ENCODE measurements at regions not wholly inside any gene's neighbourhood (a gene's known extent, or its start where the extent isn't known, plus 50 kb on each side); places are given as distances from the start of the nearest gene placed in this dataset.
"Not testable (repeated sequence)": the region's sequence is repeated elsewhere in the genome, so short reads cannot be mapped to it uniquely, and the experiment has no call there.

DNA sequence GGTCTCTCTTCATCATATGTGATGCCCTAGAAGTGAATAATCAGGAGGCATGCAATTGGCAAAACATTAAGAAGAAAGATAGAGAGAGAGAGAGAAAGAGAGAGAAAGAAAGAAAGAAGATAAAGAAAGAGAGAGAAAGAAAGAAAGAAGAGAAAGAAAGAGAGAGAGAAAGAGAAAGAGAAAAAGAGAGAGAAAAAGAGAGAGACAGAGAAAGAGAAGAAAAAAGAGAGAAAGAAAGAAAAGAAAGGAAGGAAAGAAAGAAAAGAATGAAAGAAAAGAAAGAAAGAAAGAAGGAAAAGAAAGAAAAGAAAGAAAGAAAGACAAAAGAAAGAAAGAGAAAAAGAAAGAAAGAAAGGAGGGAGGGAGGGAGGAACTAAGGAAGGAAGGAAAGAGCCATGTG, 318.9 kb downstream of the ICE1 start:
- no peak for DNase-seq (ENCODE audit: low read depth)

GRCh38 chr5:5739490-5739945, 317.0 kb downstream of the ICE1 start:
- no peak for DNase-seq (ENCODE audit: low read depth)

DNA sequence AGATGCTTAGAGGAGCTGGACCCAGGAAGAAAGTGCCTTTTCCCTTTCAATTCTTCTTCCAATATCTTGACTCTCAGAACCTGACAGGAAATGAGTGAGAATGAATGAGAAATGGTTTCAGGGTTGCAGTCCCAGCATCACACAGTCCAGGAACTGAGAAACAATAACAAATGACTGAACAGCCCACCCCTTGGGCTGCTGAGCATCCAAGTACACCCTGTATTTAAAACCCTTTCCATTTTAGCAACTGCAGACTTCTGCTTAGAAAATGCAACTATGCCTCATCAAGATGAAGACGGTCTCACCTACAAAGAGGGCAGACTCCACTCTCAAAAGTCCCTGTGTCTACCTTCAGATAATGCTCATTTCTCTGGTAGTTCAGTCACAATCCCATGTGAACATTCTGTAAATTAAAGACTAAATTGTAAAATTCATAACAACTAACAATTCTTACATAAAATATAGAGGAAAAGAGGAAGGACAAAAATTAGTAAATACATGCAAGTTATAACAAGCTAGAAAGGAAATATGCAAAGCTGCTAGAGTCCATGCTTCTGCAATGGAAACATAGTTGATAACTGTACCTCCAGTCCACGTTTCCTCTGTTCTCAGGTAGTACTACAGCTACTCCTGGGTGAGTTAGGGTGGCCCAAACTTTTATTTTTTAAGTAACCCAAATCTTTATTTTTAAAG, 316.5 kb downstream of the ICE1 start:
- no peak for DNase-seq (ENCODE audit: low read depth)

DNA sequence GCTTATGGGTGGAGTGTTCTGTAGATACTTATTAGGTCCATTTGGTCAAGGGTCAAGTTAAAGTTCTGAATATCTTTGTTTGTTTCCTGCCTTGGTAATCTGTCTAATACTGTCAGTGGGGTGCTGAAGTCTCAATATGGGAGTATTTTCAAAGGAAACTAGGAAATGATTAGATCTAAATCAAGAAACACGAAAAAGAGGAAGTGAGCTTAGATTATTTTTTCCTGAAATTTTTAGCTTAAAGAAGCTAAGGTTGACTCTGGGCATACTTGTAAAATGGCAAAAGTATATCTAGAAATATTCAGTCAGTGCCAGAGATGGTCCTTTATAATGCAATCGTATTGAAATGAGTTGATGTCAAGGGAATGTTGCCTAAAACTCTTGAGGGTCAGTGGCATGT, 313.5 kb downstream of the ICE1 start:
- no peak for DNase-seq (ENCODE audit: low read depth)

- DNase-seq (ENCODE audit: low read depth), result not testable (repeated sequence)
These were observed 310.6 kb downstream of the ICE1 start for GRCh38 chr5:5733058-5733457.

DNA sequence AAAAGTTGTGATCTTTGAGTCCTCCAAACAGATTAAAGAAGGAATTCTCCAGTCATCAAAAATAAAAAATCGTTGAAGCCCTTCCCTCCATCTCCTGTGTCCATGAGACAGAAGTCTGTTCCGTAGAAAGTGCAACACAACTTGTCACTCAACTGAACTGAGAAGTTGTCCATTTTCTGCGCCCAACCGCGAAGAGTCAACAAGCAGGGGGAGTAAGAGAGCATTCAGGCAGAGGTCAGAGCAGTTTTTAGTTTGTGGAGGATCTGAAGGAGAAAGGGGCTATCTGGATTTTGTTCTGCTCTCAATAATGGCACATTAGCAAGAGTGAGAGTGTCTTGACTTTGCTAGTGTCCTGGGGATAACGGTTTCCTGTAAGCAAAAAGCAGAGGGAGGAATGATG, 303.9 kb downstream of the ICE1 start:
- DNase-seq (ENCODE audit: low read depth), result no peak

DNA sequence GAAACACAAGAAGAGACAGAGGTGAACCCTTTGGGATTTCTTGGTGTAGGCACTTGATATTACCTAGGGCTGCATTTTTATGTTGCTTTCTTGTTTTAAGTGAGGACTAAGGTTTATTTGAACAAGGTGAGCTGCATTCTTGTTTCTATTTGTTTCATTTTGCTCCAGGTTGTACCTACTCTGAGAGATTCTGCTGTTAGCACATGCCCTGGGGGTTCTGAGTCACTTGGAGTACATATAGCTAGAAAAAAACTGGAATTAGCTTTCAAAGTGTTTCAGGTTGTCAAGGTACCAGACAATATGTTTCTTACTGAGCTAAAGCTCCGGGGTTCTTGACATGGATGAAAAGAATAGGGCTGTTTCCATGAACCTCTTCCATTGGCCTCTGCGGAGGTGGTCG, 299.4 kb downstream of the ICE1 start:
- no peak for DNase-seq (ENCODE audit: low read depth)

DNA sequence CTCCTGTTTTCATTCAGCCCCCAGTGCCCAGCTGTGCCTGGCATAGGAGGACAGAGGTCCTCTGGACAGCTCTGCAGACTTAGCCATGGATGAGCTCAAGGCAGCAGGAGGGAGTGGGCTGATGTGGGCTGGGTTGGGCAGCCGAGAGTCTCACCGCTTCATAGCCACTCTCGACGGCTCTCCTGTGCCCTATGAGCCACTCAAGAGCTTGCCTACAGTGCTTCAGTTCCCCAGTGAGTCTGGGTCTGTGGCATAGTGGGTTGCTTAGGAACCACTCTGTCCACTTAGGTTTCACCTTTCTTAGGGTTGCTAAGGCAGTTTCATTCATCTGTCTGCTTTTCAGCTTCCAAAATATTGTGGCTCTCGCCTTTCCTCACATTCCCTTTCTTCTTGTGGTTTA, 296.8 kb downstream of the ICE1 start:
- DNase-seq (ENCODE audit: low read depth), result no peak

DNA sequence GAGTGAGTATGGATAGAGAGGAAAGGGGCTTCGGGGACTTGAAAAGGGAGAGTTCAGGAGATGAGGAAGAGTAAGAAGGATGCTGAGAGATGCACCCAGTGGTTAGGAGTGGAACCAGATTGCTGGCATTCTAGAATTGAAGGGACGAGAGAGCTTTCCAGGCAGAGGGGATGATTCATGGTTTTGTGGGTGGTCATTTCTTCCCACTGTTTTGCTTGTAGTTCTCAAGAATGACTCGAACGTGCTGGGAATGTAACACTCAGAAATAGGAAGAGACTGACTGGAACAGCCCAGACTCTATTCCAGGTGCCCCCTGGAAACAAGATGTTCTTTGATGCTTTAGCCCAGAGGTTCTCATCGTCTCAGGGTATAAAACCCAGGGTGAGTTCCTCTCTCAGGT, 294.2 kb downstream of the ICE1 start:
- no peak for DNase-seq (ENCODE audit: low read depth)

- DNase-seq (ENCODE audit: low read depth), result no peak
These were observed 289.1 kb downstream of the ICE1 start for GRCh38 chr5:5711592-5711991.

GRCh38 chr5:5711112-5711511, 288.6 kb downstream of the ICE1 start:
- DNase-seq (ENCODE audit: low read depth), result no peak

DNA sequence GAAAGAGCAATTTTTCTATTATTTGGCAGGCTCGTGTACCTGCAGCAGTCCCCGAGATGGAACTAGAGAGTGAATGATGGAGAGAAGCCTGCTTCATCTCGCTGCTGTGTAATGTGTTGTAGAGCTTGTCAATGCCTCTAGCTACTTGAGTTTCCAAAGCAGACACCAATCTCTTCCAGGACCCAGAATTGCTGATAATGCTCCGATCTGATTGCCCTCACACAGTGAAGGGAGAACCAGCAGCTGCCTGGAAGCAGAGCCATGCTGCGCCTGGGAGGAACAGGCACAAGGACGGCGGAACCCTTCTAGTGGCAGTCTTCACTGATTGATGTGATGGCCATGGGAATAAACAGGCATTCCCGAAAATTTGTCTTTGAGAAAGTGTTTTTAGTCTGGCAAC, 288.0 kb downstream of the ICE1 start:
- no peak for DNase-seq (ENCODE audit: low read depth)

GRCh38 chr5:5708367-5708919, 286.0 kb downstream of the ICE1 start:
- no peak for DNase-seq (ENCODE audit: low read depth)

DNA sequence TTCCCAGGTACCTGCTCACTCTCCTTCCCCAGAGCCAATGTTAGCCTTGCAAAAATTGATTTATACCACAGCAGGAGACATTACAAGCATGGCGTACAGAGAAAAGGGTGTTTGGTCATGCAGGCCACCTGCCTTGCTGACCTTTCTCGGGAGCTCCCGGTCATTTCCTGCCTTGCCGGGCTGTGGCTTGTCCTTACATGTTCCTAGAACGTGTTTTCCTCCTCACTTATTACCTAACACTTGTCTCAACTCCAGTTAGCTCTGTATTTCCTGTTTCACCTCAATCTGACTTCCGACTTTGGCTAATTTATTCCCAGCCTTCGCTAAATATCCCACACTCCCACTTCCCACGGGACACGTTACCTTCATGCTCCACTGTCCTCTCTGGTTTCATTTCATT, 282.5 kb downstream of the ICE1 start:
- DNase-seq (ENCODE audit: low read depth), result no peak

DNA sequence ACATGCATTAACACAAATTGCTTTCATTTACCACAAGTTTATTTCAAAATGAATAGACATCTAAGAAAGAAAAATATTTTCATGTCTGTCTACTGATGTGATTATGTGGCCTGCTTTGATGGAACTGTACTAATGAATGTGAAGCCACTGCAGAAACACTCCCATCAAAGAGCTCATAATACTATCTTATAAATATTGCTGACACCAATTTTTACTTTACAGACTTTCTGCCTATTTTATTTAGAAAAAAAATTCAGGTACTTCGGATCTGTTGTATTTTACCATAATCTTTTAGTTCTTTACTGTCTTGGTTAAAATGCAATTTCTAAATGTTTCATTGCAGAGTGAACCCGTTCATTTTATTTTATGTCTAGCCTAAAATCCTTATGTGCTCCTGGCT, 281.9 kb downstream of the ICE1 start:
- DNase-seq (ENCODE audit: low read depth), result no peak

GRCh38 chr5:5702934-5703333, 280.5 kb downstream of the ICE1 start:
- no peak for DNase-seq (ENCODE audit: low read depth)

DNA sequence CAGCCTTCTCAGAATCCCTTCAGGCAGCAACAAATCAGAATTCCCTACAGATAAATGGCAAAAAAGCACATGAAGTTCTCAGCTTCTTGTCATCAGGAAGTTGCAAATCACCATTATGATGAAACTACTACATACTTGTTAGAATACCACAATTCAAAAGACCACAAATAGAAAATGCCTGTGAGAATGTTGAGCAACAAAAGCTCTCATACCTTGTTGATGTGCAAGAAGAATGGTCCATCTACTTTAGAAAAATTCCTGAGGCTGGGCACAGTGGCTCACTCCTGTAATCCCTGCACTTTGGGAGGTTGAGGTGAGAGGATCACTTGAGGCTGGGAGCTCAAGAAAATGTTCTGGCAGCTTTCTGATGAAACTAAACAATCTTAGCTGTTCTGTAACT, 278.1 kb downstream of the ICE1 start:
- DNase-seq (ENCODE audit: low read depth), result no peak

GRCh38 chr5:5699062-5699461, 276.6 kb downstream of the ICE1 start:
- no peak for DNase-seq (ENCODE audit: low read depth)

GRCh38 chr5:5695266-5695665, 272.8 kb downstream of the ICE1 start:
- no peak for DNase-seq (ENCODE audit: low read depth)

DNA sequence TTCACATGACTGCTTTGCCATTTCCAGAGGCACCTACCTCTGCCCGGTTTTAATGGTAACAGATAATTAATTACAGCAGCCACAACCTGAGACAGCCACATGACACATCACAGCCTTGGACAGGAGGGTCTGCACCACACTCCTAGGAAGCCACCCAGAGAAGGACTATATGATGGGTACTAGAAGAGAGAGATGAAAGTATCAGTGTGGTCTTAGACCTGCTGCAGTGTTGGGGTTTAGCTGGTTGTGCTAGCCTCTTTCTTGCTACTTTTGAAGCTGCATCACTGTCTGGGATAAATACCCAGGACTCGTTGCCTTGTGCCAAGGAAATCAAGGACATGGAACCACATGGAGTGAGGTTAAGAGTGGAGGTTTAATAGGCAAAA, 266.4 kb downstream of the ICE1 start:
- DNase-seq (ENCODE audit: low read depth), result no peak

GRCh38 chr5:5688194-5688924, 265.9 kb downstream of the ICE1 start:
- no peak for DNase-seq (ENCODE audit: low read depth)

GRCh38 chr5:5687113-5687512, 264.6 kb downstream of the ICE1 start:
- DNase-seq (ENCODE audit: low read depth), result no peak

- DNase-seq (ENCODE audit: low read depth), result no peak
These were observed 263.9 kb downstream of the ICE1 start for GRCh38 chr5:5686356-5686755.

DNA sequence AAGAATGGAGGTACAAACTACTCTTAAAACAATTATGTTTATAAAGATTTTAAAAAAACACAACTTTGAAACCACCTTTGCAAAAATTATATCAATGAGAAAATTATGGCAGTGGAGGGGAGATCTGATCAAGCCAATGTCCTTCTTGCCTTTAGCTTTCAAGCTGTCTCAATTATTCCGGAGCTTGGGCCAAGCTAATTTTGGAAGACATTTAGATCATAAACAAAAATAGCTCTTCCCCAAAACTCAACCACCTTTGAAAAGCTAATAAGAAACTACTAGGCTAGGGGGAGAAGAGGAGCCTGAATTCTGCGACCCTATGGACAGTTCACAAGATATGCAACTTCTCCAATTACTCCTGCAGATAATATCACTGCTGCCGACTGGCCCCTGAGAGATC, 263.3 kb downstream of the ICE1 start:
- no peak for DNase-seq (ENCODE audit: low read depth)
